ENCODE measurements at regions not wholly inside any gene's neighbourhood (a gene's known extent, or its start where the extent isn't known, plus 50 kb on each side); places are given as distances from the start of the nearest gene placed in this dataset.

- Mint-ChIP-seq H3K4me1 (ENCODE audit: unreplicated experiment) (peaks cover 11% of the 10 kb centered on the region), H3K36me3 (no peaks in the 10 kb centered on the region), H3K27me3 (no peaks in the 10 kb centered on the region), H3K9me3 (no peaks in the 10 kb centered on the region), H3K4me3 (no peak overlapping the region), H3K27ac (no peak overlapping the region)
- no peak for TF ChIP-seq CTCF (conservative IDR thresholded peaks at IDR 0.05)
- no peak for DNase-seq (ENCODE audit: extremely low spot score, unreplicated experiment)
Measured at GRCh38 chr11:106495046-106495445, 417.6 kb downstream of the AASDHPPT start.

- Mint-ChIP-seq H3K27me3 (no peaks in the 10 kb centered on the region), H3K4me1 (ENCODE audit: unreplicated experiment) (peaks cover 11% of the 10 kb centered on the region), H3K36me3 (no peaks in the 10 kb centered on the region), H3K27ac (no peak overlapping the region), H3K4me3 (no peak overlapping the region), H3K9me3 (no peaks in the 10 kb centered on the region)
- no peak for DNase-seq (ENCODE audit: extremely low spot score, unreplicated experiment)
- no peak for TF ChIP-seq CTCF (conservative IDR thresholded peaks at IDR 0.05)
Measured at GRCh38 chr11:106496677-106497076, 419.2 kb downstream of the AASDHPPT start.

GRCh38 chr11:106497321-106497720 is 419.9 kb downstream of the AASDHPPT start:
- Mint-ChIP-seq H3K4me3 (no peak overlapping the region), H3K4me1 (ENCODE audit: unreplicated experiment) (peaks cover 11% of the 10 kb centered on the region), H3K27ac (no peak overlapping the region), H3K36me3 (no peaks in the 10 kb centered on the region), H3K27me3 (no peaks in the 10 kb centered on the region), H3K9me3 (no peaks in the 10 kb centered on the region)
- DNase-seq (ENCODE audit: extremely low spot score, unreplicated experiment), result no peak
- no peak for TF ChIP-seq CTCF (conservative IDR thresholded peaks at IDR 0.05)

GRCh38 chr11:106497822-106498221 is 420.4 kb downstream of the AASDHPPT start:
- DNase-seq (ENCODE audit: extremely low spot score, unreplicated experiment), result no peak
- Mint-ChIP-seq H3K4me1 (ENCODE audit: unreplicated experiment) (peaks cover 11% of the 10 kb centered on the region), H3K27ac (no peak overlapping the region), H3K4me3 (no peak overlapping the region), H3K27me3 (no peaks in the 10 kb centered on the region), H3K36me3 (no peaks in the 10 kb centered on the region), H3K9me3 (no peaks in the 10 kb centered on the region)
- TF ChIP-seq CTCF (conservative IDR thresholded peaks at IDR 0.05), result no peak

GRCh38 chr11:106503901-106504300 is 426.4 kb downstream of the AASDHPPT start:
- no peak overlapping the region for H3K27ac Mint-ChIP-seq
- H3K9me3 Mint-ChIP-seq, result peaks cover 5% of the 10 kb centered on the region
- no peaks in the 10 kb centered on the region for H3K4me1 Mint-ChIP-seq (ENCODE audit: unreplicated experiment)
- TF ChIP-seq CTCF (conservative IDR thresholded peaks at IDR 0.05), result no peak
- no peaks in the 10 kb centered on the region for H3K36me3 Mint-ChIP-seq
- no peaks in the 10 kb centered on the region for H3K27me3 Mint-ChIP-seq
- no peak overlapping the region for H3K4me3 Mint-ChIP-seq
- DNase-seq (ENCODE audit: extremely low spot score, unreplicated experiment), result no peak
